Astrocyte of the hippocampus (primary cell): ENCODE measurements at regions not wholly inside any gene's neighbourhood (a gene's known extent, or its start where the extent isn't known, plus 50 kb on each side); places are given as distances from the start of the nearest gene placed in this dataset.

Source experiments
- DNase-seq: peaks from one replicate; pipeline ENCODE4 v3.0.0; 2011; ENCODE audit warnings: low read depth, low spot score

DNA sequence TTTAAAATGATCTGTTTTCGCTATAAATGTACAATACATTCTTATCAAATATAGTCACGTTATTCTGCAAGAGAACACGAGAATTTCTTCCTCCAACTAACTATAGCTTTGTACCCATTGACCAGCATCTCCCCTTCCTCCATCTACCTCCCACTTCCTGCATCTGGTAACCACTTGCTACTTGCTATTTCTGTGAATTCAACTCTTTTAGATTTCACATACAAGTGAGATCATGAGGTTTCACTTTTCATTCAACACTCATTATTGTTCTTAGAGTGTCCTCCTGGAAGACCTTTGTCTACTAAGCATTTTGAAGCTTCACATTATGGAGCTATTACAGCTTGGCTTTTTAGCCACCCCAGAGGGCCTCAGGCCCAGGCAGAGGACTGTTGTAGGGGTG, 741.3 kb upstream of the FZD8 start:
- DNase-seq, result no peak

- peak; percentile 17 for DNase-seq
These were observed 739.7 kb upstream of the FZD8 start for GRCh38 chr10:36381748-36382147.

DNA sequence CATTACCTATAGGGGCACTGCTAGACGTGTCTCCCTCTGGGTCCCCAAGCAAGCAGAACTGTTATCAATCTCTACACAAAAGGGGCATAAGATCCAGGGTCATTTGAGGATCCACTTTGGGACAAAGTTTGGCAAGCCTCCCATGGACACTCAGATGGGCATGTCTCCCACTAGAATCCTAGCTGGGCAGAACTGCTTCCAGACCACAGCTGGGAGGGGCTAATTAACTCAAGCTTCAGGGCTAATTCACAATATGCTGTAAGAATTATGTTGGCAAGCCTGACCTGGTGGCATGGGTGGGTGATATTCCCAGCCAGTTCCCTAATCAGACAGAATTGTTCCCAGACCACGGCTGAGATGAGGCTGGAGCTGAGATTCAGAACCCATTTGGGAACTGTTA, 738.4 kb upstream of the FZD8 start:
- DNase-seq, result no peak

- DNase-seq, result no peak
These were observed 733.0 kb upstream of the FZD8 start for GRCh38 chr10:36375107-36375506.

DNA sequence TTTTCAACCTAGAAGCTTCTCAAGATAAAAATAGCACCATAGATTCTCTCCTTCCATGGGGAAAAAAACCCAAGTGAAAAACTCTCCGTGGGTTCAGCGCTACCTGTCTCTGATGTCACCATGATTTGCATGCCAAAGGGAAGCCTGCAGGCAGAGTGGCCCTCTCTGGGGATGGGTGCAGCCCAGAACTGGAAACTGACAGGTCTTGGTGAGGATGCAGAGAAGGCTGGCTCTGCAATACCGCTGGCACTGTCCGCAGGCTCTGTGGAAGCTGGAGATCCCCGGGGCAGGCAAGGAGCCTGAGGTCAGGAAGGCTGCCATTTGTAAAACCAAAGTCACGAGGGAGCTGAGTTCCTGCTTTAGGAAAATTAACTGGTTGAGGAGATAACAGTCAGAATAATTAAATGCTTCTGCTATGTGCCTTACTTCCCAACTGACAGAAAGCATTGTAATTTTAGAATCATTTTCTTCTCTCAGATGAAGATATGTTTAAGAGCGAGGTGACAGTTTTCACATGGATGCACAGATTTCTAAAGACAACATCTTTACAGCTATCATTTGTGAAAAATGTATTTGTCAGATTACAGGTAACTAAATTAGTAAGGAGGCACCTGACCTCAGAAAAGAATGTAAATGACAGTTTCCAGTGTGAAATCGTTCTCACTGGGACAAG, 731.5 kb upstream of the FZD8 start:
- no peak for DNase-seq

GRCh38 chr10:36367362-36367761, 725.3 kb upstream of the FZD8 start:
- no peak for DNase-seq

DNA sequence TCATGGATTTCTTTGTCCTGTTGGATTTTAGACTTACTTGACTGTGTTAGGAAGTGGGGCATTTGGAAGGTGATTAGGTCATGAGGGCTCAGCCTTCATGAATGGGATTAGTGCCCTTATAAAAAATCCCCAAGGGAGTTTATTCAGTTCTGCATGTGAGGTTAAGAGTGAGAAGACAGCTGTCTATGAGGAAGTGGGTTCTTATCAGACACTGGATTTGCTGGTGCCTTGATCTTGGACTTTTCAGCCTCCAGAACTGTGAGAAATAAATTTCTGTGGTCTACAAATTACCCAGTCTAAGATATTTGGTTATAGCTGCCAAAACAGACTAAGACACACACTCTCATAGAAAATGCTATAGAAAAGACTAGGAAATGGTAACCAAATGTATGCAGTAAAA, 724.7 kb upstream of the FZD8 start:
- peak; percentile 19 for DNase-seq

GRCh38 chr10:36366065-36366464, 724.0 kb upstream of the FZD8 start:
- DNase-seq, result no peak

DNA sequence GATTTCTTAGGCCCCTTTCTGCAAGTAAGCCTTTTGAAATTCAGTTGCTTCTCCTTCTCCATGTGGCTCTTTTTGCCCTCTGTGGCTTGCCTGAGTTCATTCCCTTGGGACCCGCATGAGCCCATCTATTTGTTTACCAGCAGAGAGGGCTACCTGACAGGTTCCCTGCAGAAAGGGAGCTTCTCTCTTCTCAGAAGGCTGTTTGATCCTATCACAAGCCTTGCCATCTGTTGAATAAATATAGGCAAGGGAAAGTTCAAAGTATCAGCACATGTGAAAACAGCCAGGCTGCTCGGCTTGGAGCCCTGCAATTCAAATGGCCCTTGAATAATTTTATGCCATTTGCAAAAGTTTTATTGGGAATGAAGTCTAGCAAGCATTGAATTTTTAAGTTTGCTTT, 720.2 kb upstream of the FZD8 start:
- no peak for DNase-seq

GRCh38 chr10:36358736-36359135, 716.6 kb upstream of the FZD8 start:
- no peak for DNase-seq

DNA sequence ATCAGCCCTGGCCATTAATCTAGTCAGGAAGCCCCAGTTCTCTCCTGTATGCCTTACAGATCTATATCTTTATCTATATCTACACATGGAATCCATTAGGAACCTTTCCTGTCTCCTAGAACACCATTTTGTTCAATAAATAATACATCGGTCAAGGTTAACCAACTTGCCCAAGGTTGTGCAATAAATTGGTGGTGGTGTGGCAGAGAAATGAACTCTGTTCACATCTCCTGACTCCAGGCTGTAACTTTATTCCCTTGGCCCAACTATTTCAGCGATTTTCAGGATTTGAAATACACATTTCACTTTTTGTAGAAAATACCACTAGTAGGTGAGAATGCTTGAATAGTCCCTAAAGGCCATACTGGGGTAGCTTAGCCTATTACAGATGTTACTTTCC, 712.5 kb upstream of the FZD8 start:
- DNase-seq, result no peak

GRCh38 chr10:36351159-36351558, 709.1 kb upstream of the FZD8 start:
- DNase-seq, result peak; percentile 57

DNA sequence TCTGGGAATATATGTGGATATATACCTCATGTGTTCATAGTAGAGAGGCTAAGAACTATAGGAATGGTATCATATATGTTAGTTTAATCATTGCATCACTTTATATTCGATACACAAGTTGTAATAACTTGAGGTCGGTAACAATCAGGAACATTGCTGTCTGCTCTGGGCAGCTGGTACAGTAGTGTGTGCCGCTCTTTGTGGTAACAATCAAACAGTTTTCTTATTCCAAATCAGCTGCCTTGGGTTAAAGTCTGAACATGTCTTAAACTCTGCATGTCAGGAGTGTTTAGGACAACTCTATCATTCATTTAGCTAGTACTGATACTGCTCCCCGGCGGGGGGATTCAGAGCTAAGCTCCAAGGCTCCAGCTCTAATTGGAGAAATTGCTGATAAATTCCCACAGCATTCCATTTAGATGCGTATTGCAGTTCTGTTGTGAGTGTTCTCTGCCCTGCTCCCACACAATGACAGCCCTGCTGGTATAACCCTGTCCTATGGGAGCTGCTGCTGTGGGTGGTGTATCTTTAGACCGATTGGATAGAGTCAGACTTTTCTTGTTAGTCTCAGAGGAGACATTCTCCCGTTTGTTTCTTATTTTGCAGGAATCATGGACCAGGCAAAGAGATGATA, 707.5 kb upstream of the FZD8 start:
- DNase-seq, result peak; percentile 94

DNA sequence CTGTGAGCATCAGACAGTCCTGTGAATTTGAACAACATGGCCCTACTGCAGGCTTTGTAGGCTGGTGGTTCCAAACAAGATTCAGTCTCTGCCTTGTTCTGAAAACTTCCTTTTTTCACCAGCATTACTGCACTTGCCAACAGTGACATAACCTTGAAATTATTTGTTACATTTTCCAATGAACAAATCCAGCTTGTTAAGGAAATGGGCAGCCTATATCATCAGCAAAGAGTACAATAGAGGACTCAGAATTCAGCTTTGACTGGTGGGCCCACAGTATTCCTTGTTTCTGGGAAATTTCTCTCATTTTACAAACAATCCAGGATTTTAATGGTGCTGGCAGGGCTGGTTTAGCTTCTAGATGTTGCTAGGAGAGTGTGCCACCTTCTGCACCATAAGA, 703.7 kb upstream of the FZD8 start:
- DNase-seq, result peak; percentile 49

DNA sequence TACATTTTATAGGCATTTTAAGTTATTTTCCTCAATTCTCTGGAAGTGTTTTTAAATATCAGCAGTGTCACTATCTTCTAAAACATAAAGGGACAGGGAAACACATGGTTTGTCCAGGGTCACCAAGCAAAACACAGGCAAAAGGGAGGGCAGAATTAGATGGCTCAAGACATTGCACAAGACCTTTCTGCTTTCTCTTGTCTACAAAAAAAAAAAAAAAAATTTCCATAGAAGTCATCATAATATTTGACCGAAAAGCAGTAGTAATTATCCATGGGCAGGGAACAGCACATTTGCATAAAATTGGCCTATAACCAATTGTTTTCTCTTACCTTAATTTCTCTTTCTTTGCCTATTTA, 703.1 kb upstream of the FZD8 start:
- DNase-seq, result no peak

DNA sequence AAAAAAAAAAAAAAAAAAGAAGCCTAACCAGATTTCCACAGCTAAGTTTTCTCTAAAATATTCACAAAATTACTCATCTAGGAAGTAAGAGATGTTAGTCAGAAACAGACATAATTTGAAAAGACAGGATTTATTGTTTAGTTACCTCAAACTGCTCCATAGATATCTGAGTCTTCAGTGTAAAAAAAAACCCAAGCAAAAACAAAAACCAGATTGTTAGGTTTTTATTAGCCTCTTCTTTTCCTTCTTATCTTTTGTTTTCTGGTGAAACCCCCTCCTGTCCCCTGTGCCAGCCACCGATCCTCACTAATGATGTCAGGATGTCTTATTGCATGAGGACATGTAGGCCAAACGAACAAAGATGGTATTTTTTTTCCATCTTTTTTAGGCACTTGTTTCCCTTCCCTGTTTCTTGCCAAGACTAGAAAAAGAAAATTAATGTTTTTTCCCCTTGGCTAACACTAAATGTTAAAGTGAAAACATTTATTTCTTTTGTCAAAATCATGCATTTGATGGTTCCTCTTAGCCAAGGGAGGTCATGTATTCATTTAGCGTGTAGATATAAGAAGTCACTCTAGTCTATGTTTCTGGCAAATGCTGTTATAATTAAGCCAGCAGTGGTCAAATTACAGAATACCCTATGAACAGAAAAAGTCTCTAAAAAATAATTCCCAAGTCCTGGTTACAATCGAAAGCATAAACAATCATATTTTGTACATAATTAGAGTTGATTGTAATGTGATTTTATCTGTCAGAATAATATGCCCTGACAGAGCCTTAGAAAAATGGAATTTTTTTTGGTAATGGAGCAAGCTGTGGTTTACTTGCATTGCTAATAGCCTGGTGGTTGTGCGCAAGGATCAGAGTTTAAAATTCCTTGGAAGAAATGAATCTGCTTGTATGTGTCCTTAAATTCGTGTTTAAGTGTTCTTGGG, 702.4 kb upstream of the FZD8 start:
- no peak for DNase-seq

DNA sequence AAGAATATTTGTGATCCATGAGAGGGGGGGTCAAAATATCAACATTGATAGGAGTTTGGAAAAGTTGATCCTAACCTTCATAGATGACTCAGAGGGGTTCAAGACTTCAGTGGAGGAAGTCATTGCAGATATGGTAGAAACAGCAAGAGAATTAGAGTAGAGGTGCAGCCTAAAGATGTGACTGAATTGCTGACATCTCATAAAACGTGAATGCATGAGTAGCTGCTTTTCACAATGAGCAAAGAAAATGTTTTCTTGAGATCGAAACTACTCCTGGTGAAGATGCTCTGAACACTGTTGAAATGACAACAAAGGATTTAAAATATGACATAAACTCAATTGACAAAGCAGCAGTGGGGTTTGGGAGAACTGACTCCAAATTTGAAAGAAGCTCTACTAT, 700.7 kb upstream of the FZD8 start:
- no peak for DNase-seq

DNA sequence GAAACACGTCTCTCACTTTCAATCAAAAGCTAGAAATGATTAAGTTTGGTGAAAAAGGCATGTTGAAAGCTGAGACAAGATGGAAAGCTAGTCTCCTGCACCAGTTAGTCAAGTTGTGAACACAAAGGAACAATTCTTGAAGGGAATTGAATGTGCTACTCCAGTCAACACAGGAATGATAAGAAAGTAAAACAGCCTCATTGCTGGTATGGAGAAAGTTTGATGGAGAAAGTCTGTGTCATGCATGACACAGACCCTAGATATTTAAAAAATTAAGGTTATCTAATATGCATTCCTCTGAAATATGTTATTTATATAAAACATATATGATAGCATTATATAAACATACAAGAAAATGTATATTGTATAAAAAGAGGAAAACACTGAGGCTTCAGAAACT, 699.4 kb upstream of the FZD8 start:
- no peak for DNase-seq

DNA sequence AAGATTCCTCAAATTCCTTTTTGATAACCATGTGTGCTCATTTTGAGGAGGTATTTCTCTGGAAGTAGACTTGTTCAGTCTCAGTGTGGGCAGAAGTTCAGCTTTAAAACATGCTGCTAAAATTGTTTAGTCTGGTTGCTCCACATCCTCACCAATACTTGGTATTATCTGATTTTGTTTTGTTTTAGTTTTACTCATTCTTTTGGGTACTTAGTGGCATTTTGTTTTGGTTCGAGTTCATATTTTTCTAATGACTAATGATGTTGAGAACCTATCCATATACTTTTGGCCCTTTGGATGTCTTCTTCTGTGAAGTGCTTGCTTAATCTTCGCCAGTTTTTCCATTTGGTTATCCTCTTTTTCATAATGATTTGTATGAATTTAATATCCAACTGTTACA, 694.2 kb upstream of the FZD8 start:
- peak; percentile 25 for DNase-seq

DNA sequence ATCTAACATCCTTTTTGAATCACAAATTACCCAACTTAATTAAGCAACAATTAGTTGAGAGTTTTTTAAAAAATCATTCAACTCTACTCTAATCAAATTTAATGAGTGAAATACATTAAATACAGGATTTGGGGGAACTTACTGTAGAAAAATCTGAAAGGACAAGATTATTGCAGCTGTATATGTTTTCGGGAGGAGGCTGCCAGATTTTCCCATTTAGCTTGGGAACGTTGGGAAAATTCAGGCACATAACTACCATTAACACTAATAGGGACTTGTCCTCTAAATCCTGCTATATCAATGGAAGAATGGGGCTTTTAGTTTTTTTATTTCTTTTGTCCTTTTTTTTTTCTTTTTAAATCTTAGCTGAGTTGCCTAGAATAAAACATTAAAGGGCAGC, 691.4 kb upstream of the FZD8 start:
- no peak for DNase-seq

DNA sequence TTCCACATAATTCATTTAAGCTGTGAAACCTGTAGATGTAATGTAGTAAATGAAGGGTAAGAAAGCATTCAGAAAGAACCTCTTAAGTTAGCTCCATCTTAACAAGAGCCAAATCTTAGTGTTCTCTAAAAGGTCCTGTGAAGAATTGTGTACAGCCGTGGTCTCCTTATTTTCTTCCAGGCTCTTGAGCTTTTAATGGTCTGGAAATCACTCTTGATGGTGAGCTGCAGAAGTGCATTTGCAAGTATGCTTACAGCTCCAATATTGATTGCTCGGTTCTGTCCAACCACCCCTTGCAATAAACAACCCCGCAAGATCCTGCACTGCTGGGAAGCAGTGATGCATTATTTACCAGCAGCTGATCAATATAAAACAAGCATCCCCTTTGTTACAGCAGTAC, 690.8 kb upstream of the FZD8 start:
- DNase-seq, result no peak

DNA sequence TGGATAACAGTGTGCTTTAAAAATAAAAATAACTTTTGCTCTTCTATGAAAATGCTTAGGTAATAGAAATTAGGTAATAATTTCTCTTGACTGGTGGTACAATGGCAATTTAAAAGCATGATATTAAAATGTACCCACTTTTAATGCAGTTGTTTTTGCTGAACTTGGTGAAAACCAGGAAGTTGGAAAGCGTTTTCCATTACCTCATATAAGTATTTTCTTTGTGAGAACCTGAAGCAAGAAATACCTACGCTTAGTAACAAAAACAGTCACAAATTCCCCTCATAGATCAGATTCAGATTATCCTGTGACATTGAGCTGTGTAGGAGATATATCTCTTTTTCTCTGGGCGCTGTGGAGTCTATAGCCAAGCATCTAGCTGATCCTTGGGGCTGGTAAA, 689.0 kb upstream of the FZD8 start:
- no peak for DNase-seq

DNA sequence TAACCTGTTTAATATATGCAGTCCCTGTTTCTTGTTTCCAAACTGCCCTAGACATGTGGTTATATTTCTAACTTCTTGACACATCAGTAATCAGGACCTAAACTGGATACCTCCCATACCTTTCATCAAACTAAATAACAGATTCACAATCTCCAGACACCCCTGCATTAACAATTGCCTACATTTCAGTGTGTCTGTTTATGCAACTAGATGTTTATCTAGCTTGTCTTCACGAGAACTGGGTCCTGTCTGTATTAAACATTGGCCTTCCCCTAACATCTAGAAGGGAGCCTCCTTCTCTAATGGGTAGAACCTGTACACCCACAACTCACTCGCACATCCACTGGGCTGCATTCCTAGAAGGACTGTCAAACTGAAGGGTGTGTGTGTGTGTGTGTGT, 683.7 kb upstream of the FZD8 start:
- no peak for DNase-seq
